HCT116 (cell line): ENCODE measurements at regions not wholly inside any gene's neighbourhood (a gene's known extent, or its start where the extent isn't known, plus 50 kb on each side); places are given as distances from the start of the nearest gene placed in this dataset.

Experiments
- MAX ChIP-seq: IDR thresholded peaks from 2 replicates; pipeline ENCODE4 v1.6.1; 2012
- YY1 ChIP-seq: IDR thresholded peaks from 2 replicates; pipeline ENCODE4 v1.6.1; 2011; ENCODE audit warnings: low read length, low read depth, moderate library complexity, mild to moderate bottlenecking; ENCODE audit not compliant: insufficient replicate concordance; ENCODE audit errors: extremely low read depth
- ZNF274 ChIP-seq: fragments of 200-500 bp; sonication (Bioruptor generic); IDR thresholded peaks from 2 replicates; pipeline ENCODE4 v1.6.1; 2014; ENCODE audit warnings: mild to moderate bottlenecking, low read depth, low read length, inconsistent platforms

- TF ChIP-seq YY1 (no peak), MAX (no peak), ZNF274 (no peak)
These were observed 92.8 kb upstream of the ZP4 start for GRCh38 chr1:237983496-237983895.
